A673 (cell line): ENCODE measurements at regions not wholly inside any gene's neighbourhood (a gene's known extent, or its start where the extent isn't known, plus 50 kb on each side); places are given as distances from the start of the nearest gene placed in this dataset.

Experiments
- CTCF ChIP-seq: fragments of 300-800, 200-600 bp; sonication (generic); conservative IDR thresholded peaks from 2 replicates; pipeline ENCODE4 v1.5.1; 2017; ENCODE audit warnings: low read depth, mild to moderate bottlenecking, antibody characterized with exemption, low read length, moderate library complexity, mixed read lengths
- EZH2 ChIP-seq: fragments of 200-600 bp; sonication (generic); IDR thresholded peaks from 2 replicates; pipeline ENCODE4 v1.6.1; 2017; ENCODE audit warnings: borderline replicate concordance, low read depth, mild to moderate bottlenecking, mixed read lengths, antibody characterized with exemption, low read length; ENCODE audit not compliant: poor library complexity, severe bottlenecking

- no peak for TF ChIP-seq CTCF
- TF ChIP-seq EZH2, result no peak
Observed at GRCh38 chr22:48698618-48699017, 1129.1 kb downstream of the BRD1 start.
